Muscle of back (tissue), 3 donors: ENCODE measurements at regions not wholly inside any gene's neighbourhood (a gene's known extent, or its start where the extent isn't known, plus 50 kb on each side); places are given as distances from the start of the nearest gene placed in this dataset.

Experiments used
- DNase-seq, 3 donors: peaks; one replicate each; pipeline versions ENCODE4 v3.0.0 to v3.0.0-alpha.2; 2013

GRCh38 chr4:163762741-163763140 lies 268.3 kb downstream of the TMA16 start:
- no peak for DNase-seq

- DNase-seq: no peak
Measured at GRCh38 chr4:163764569-163764968, 270.1 kb downstream of the TMA16 start.

DNA sequence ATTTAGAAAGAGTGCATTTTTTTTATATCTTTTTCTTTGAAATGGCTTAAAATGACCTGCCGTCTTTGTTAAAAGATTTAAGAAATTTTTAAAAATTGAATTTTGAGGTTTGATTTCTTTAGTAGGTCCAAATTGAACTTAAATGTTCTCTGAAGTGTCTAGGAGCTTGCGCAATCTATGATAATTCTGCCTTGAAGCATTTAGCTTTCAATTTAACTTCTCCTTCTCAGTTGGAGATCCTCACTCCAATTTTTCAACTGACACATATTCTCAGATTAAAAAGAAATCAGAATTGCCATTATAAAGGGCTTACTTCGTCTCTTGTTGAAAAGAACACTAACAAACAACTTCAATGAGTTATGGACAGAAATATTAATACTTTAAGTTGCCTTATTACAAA lies 273.5 kb downstream of the TMA16 start:
- DNase-seq: no peak

DNA sequence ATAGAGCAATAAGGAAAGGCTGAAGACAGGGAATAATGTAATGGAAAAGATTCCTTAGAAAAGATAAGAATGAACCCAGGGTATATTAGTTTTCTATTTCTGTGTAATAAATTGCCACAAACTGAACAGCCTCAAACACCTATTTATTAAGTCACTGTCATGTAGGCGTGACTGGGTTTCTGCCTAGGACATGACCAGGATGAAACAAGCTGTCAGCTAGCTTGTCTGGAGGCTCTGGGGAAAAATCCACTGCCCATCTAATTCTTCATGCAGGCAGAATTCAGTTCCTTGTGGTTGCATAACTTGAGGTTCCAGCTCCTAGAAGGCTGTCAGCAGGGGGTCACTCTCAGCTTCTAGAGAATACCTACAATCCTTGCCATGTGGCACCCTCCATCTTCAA lies 277.7 kb downstream of the TMA16 start:
- no peak for DNase-seq

DNA sequence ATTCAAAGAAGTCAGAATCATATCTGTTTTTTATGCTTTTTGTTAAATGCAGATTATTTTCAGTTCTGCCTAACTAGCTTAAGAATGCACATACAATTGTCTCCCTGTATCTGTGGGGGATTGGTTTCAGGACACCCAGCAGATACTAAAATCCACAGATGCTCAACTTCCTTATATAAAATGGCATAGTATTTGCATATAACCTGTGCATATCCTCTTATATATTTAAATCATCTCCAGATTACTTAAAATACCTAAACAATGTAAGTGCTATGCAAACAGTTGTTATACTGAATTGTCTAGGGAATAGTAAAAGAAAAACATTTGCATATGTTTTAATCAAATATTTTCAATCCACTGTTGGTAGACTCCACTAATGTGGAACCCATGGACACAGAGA lies 279.4 kb downstream of the TMA16 start:
- DNase-seq: no peak

DNA sequence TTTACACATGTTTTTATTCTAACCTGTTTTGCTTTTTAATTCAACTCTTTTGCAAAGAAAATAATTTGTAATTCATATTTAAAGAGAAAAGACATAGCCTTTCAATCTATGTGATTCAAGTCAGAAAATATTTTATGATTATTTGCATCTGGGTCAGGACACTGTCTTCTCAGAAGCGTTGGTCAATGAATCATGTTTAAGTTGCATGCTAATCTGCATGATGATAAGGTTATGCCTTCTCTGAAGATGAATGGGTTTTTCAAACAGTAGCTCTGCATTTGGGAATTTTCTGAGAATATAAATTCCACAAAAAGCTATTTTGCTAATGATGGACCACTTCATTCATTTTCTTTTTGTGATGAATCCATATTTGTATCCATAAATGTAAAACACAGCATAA lies 282.5 kb downstream of the TMA16 start:
- DNase-seq: no peak

DNA sequence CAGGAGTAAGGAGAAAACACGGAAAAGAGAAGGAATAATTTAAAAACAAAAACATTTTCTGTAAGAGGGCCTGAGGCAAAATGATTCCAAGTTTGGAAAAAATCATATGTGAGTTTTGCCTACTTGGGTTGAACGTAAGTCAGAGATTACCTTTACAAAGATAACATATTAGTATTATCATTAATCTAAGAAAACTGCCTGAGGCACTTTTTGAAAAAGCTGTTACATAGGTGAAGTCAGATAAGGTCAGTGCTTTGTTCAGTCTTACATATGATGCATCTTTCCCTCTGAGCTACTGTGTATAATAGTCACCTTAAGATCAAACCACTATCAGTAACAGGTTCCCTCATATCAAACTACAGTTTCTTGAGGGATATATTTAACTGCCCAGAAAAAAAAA lies 287.2 kb downstream of the TMA16 start:
- no peak for DNase-seq

- no peak for DNase-seq
Measured at GRCh38 chr4:163790231-163790630, 295.7 kb downstream of the TMA16 start.

GRCh38 chr4:163795885-163796284 lies 301.4 kb downstream of the TMA16 start:
- no peak for DNase-seq

GRCh38 chr4:163804001-163804400 lies 309.5 kb downstream of the TMA16 start:
- DNase-seq: no peak

DNA sequence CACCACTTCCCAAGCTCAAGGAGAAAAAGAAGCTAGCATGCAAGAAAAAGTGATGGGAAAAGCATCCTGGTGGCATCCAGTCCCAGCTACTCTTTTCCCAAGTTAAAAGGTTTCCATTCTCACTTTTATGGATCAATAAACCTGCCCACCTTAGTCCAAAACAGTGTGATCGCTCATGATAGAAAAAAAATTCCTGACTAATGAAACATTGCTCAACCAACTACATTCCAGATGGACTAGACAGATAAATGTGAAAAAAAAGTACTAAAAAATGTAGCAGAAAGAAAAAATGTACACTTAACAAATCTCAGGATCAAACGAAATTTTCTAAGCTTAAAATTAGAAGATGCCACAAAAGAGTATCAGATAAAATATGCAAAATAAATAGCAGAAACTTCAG lies 312.2 kb downstream of the TMA16 start:
- no peak for DNase-seq

DNA sequence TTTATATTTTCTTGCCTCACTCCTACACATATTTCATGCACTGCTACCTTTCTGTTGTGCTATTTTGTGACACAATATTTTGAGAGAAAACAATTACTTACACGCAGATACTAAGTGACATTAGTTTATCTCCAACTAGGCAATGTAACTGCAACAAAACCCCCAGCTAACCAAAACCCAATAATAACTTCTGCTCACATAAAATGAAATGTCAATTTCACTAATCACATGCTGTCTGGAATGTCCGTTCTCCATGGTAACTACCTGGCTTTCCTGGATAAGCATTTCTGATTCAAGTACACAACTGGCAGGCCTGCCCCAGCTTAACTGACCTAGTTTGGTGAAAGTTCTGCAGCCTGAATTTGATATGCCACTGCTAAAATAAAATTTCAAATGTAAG lies 313.5 kb downstream of the TMA16 start:
- DNase-seq: no peak

DNA sequence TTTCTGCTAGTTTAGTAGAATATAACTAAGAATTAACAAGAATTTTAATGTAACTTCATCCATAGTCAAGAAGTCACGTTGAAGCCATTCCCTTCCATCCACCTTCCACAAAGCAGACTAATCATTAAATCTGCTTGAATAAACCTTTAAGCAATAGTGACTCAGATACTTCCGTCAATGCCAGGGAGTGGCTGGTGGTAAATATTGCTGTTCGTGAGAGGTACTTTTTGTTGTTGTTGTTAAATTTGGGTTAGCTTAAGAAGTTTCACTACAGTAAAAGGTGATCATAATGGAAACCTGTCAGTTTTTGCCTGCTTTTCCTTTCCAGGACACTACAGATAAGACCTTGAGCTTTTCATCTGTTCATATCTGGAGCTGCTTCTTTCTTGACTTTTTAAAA lies 316.3 kb downstream of the TMA16 start:
- DNase-seq: no peak

DNA sequence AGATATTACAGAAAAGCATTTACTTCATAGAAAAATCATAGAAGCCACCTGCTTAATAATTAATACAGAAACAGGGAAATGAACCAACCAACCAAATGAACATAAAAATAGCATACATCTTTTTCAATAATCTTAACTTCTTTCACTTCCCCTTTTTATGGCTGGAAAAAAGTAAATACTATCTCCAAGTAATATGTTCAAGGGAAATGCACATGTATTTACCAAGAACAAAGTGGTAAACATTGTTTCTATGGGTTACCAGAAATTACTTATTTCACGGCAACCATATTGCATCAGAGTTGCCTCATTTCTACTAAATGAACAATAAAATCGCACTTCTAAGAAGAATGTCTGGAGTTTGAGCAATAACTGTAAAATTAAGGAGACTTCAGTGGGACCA lies 321.3 kb downstream of the TMA16 start:
- DNase-seq: no peak

- no peak for DNase-seq
Measured at GRCh38 chr4:163816494-163816893, 322.0 kb downstream of the TMA16 start.

GRCh38 chr4:163818673-163819072 lies 324.2 kb downstream of the TMA16 start:
- DNase-seq: no peak

- DNase-seq: no peak
Measured at GRCh38 chr4:163833669-163834068, 339.2 kb downstream of the TMA16 start.

DNA sequence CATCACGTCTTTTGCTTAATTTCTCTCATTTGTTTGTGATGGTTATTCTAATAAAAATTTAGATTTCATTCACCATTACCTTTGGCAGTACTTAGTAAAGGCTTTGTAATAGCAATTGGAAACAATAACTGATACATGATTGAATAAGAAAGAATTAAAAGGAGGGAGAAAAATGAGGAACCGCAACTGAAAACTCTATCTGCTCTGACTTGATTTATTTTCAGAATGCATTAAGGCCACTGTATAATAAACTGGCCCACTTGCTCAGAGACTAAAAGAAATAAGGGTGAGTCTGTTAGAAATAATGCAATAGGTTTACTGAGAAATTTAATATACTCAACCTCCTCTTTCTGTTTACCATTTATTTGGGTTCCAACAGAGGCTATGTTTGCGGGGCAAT lies 351.5 kb downstream of the TMA16 start:
- DNase-seq: no peak

- DNase-seq: no peak
Measured at GRCh38 chr4:163852246-163852645, 357.8 kb downstream of the TMA16 start.

DNA sequence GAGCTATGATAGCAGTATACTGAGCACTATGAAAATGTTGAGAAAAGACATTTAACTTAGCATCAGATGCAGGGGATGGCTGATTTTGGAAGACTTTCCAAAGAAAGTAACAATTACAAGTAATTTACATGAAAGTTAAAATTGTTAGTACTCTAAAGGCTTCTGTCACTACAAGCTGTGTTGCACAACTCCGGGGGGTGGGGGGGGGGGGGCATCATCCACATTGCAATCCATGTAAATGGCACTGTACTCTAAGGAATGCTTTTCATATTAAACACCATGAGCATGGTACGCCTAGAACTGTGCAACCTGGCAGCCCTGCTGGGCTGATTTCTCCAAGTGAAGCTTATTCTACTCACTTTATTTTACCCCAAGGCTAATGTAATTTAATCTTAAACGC lies 363.4 kb downstream of the TMA16 start:
- DNase-seq: no peak

DNA sequence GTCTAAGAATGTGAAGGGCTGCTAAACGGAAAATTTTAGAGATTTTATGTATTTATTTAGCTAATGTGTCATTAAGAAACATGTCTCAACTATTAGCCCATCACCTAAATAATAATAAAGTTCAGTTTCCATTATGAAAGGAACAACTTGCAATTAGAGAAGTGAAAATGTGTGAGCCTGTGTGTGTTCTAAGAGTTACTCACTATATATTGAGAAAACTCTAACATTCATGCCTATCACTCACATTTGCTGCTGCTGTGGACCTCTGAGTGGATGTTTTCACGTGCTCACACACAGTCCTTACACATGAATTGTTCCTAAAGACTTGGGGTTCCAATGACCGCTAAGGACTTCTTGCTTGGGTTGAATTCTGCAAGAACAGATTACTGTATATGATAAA lies 364.0 kb downstream of the TMA16 start:
- DNase-seq: no peak

DNA sequence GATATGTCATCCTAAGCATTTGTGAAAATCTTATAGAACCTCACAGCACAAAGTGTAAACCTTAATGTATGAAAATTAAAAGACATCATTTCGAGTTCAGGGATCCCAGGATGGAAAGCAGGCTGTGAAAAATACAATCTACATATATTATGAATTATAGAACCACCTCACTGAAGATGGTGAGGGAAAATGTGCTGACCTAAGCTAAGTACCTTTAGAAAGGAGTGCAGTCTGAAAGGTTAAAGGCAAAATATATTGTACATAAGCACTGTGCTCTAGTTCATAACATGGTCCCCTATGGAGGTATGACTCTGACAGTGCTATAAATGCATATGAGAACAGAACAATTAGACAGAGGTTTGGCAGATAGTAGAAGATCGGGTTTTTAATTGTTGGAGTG lies 368.6 kb downstream of the TMA16 start:
- no peak for DNase-seq

- DNase-seq: no peak
Measured at GRCh38 chr4:163865010-163865409, 370.5 kb downstream of the TMA16 start.

- no peak for DNase-seq
Measured at GRCh38 chr4:163866728-163867315, 372.3 kb downstream of the TMA16 start.

DNA sequence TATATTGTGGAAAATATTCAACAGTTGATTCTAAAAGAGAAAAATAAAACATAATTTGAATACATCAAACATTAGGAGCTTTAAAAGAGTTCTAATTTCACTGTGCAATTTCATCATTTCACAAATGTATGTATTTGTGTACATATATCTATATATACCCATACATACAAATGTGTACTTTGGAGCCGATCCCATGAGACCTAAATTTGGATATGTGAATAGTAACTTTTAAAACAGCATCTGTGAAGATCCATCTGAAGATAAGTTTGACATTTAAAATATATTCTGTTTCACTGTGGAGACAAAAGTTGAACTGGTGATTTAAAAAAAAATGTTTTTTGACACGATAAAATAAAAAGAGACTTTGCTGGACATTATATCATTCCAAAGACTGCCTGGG lies 374.0 kb downstream of the TMA16 start:
- DNase-seq: no peak
